GM18517 (cell line): ENCODE measurements at regions not wholly inside any gene's neighbourhood (a gene's known extent, or its start where the extent isn't known, plus 50 kb on each side); places are given as distances from the start of the nearest gene placed in this dataset.

ENCODE experiments used
- ATAC-seq: cut with Tn5 transposase; IDR thresholded peaks from one replicate; pipeline ENCODE4 v1.9.1; 2021; ENCODE audit warnings: mild to moderate bottlenecking, moderate library complexity; ENCODE audit not compliant: unreplicated experiment

GRCh38 chr3:94258851-94259250 lies 196.0 kb downstream of the NSUN3 start:
- no peak for ATAC-seq

GRCh38 chr3:94259291-94259690 lies 196.4 kb downstream of the NSUN3 start:
- no peak for ATAC-seq

- no peak for ATAC-seq
Observed at GRCh38 chr3:94269763-94270162, 206.9 kb downstream of the NSUN3 start.

DNA sequence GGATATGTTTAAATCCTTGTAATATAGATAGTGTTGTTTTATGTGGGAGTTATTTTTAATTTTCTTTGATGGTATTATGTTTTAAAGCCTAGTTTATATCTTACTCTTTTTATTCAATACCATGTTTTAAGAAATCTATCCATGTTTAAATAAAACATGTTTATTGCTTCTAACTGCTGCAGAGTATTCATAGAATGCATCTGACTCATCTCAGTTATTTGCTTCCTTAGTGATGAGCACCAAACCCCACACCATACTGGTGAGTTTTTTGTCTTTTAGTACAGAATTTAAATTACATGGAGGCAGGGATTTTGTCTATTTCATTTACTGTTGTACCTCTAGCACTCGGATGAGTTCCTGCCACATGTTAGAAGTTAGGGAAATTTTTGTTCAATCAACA lies 209.2 kb downstream of the NSUN3 start:
- no peak for ATAC-seq

DNA sequence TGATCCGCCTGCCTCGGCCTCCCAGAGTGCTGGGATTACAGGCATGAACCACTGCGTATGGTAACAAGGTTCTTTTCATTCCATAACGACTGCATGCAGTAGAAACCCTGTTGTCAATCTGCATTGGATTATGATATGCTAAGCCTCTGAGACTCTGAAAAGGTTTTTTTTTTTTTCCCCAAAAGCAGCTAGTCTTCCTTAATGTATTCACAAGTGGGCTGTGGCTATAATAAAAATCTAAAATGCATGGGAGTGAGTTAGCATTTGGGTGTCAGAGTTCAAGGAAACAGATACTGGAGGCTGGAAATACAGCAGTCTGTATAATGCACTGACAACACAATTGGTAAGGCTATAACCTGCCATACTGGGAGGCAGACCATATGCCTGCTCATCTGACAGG lies 218.1 kb downstream of the NSUN3 start:
- no peak for ATAC-seq

DNA sequence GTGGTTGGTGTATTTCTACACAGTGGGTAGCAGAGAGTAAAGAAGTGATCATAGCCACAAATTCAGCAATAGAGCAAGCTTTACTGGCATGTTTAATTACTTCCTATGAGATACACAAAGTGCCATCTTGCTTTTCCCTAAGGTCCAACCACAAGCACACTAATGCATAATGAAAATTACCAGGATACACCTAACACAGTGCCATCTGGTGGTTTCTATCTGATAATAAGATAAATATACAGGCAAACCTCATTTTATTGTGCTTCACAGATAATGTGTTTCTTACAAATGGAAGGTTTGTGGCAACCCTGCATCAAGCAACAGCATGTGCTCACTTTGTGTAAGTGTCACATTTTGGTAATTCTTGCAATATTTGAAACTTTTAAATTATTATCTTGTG lies 223.0 kb downstream of the NSUN3 start:
- ATAC-seq: no peak

GRCh38 chr3:94291686-94292085 lies 228.8 kb downstream of the NSUN3 start:
- no peak for ATAC-seq

- no peak for ATAC-seq
Observed at GRCh38 chr3:94292151-94292550, 229.3 kb downstream of the NSUN3 start.

DNA sequence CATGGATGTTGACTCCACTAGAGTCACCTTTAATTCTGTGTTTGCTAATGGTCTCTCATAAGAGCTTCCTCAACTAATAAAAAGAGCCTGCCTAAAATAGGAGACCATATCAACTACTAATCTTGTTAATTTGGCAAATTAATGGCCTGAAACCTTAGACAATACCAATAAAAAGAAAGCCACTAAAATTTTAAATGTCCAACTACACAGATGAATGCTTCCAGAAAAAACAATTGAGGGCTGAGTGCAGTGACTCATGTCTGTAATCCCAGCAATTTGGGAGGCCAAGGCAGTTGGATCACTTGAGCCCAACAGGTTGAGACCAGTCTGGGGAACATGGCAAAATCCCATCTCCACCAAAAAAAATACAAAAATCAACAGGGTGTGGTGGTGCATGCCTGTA lies 230.9 kb downstream of the NSUN3 start:
- ATAC-seq: no peak

- ATAC-seq: no peak
Observed at GRCh38 chr3:94294806-94295205, 231.9 kb downstream of the NSUN3 start.

DNA sequence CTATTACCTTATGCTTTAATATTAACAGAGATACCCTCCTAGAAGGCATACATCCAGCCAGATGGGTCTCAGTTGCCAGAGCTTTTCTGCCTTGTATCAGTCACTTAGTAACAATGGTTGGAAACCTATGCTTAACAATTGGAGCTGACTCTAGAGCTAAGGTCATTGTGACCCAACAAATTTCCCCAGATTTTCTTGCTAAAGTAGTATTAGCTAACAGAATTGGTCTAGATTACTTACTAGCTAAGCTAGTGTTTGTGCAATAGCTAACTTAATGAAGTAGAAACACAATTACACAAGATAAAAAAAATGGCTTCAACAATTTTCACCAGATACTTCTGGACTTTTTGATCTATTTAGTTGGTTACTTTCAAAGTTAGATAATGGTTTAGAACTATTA lies 236.9 kb downstream of the NSUN3 start:
- ATAC-seq: no peak

GRCh38 chr3:94301366-94301765 lies 238.5 kb downstream of the NSUN3 start:
- no peak for ATAC-seq

DNA sequence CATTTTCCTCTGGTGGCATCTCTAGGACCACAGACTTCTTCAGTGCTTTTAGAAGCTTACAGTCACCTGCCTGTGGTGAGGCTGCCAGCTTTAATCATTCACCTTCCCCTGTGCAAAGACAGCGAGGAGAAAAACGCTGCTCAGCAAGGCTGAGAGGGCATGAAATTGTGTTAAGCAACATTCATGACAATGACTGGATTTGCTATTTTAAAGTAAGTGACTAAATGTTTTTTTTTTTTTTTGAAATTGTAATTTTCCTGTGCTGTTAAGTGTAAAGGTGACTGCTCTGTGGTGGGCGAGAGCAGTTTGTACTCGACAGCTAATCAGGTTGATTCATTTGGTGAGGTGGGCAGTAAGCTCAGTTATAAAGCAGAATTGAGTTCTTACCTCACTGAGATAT lies 240.4 kb downstream of the NSUN3 start:
- no peak for ATAC-seq

- ATAC-seq: no peak
Observed at GRCh38 chr3:94303897-94304296, 241.0 kb downstream of the NSUN3 start.

DNA sequence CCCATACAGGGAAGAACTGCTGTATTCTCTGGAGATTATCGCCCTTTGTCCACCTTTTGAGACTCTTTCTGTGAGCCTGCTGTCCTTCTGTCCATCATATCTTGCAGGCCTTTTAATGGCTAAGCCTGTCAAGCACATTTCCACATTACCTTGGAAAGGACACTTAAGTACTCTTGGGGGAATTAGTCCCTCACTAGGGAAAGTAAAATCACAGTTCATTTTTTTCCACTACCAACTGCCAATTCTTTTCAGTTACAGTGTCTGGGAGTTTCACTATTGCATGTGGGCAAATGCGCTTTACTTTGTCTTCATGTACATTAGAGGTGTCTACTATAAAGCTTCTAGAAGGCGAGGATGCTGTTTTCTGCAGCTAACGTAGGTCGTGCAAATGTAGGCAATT lies 242.1 kb downstream of the NSUN3 start:
- no peak for ATAC-seq

GRCh38 chr3:94305835-94306611 lies 243.2 kb downstream of the NSUN3 start:
- no peak for ATAC-seq

- ATAC-seq: no peak
Observed at GRCh38 chr3:94307588-94307987, 244.7 kb downstream of the NSUN3 start.

DNA sequence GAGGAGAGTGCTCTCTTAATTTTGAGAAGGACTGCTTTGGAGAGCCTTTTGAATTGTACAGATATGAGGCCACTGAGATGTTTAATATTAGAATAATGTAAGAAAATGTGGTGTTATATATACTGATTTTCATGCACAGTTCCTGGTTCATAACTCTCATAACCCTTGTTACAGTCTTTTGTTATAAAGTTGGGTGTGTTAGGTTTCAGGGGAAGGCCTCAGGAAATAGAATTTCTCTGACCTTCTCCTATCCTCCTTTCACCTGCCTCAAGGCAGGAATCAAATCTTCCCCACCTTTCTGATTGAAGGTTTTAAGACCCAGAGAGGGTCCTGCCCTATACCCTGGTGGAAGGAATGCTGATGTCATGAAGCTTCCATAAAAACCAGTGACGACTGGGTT lies 245.9 kb downstream of the NSUN3 start:
- ATAC-seq: no peak

DNA sequence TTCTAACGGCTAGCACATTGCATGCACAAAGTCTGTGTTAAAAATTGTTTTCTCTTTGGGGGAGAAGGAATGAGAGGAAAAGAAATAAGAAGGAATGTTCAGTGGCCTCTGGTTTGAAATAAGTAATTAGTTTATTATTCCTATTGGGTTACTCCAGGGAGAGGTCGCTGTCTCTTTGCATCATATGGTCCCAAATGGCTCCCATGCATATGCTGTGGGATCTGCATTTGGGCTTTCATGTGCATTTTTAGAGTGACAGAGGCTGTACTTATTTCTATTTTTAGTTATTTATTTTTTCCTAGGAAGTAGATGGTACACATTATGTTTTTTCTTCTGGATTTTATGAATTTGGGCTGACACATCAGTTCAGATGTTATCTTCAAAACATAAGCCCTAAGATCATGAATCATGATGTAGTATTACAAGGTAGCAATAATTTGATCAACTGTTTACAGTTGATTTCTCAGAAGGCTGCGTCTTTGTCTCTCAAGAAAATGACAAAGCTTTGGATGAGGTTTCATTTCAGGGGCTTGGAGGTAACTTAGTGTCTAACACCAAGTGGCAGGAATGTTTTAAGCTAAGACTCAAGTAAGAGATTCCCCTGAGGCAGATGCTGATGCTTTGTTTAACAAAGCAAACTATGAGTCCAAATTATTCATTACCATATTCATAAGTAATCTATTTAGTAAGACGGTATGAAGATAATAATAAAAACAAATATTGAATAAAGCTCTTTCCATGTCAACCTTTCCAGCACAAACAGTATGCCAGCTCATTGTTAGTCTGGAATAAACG lies 247.7 kb downstream of the NSUN3 start:
- ATAC-seq: no peak

DNA sequence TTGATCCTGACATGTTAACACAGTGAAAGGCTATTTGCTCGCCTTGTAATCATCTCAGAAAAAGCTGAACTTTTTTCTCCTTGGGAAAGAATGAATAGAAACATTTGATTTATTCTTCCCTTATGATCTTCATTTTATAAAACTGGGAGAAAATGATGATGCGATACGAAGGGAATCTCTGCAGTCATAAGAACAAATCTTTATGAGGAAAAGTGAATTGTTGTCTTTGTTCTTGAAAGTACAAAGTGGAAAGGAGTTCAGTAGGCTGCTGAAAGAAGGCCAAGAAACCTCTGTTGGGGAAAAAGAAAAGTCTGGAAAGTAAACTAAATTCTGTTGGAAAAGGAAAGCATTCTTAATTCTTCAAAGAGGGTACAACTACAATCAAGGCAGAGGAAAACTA lies 248.8 kb downstream of the NSUN3 start:
- no peak for ATAC-seq

DNA sequence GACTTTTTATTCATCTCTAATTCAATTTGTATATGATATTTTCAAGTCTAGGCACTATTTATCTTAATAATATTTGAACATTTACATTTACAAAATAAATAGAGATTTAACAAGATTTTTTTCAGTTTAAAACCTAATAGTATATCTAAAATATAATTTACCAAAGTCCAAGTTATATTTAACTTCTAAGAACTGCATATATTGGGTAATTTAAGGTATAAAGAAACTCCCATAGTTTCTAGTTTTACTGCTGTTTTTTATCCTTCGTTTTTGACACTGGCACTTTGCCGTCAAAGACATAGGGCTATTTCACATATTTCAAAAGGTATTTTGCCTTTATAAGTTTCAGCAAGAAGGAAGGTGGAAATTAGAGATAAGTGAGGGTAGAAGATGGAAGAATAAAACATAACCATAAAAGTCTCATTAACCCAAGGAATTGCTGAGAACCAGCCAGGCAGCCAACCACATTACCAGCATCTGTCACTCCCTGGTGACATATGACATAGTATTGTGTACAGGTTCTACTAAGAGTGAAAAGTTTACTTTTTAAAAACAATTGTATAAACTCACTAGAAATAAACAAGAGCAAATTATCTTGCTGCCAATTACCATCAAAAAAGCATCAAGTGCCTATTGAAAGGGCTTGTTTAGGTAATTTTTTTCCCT lies 251.5 kb downstream of the NSUN3 start:
- ATAC-seq: no peak

DNA sequence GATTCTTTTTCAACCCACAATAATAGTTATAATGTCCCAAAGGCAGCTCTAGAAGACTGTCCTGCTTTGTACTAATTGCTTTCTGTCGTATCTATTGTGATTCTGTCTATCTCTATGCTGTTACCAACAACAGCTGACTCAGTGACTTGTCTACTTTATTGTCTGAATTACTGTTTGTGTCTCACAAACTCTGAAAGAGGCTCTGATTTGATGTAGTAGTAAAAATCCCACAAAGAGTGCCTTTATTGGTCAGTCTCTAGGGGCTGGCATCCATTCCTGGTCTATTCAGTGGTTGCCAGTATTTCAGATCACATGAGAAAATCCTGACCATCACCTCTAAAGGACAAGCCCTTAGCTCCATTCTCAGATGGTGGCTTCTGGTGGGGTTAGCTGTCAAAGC lies 254.2 kb downstream of the NSUN3 start:
- no peak for ATAC-seq
